GM12891 (cell line): ENCODE measurements at regions not wholly inside any gene's neighbourhood (a gene's known extent, or its start where the extent isn't known, plus 50 kb on each side); places are given as distances from the start of the nearest gene placed in this dataset.

ENCODE experiments used
- DNase-seq: peaks from one replicate; pipeline ENCODE4 v3.0.0; 2011; ENCODE audit warnings: low spot score; ENCODE audit not compliant: insufficient read length
- FAIRE-seq: peaks from 2 replicates; lab custom pipeline; 2011; peaks lifted over from hg19 to GRCh38; lab: Jason Lieb, UNC
- PAX5 ChIP-seq: IDR thresholded peaks from 2 replicates; pipeline ENCODE4 v1.6.1; 2011; ENCODE audit warnings: low read length, moderate library complexity, mild to moderate bottlenecking; ENCODE audit not compliant: insufficient read depth, severe bottlenecking
- POLR2A ChIP-seq: IDR thresholded peaks from 2 replicates; pipeline ENCODE4 v1.6.1; 2011; ENCODE audit warnings: low read depth, low read length, control low read depth
- POLR2AphosphoS5 ChIP-seq: IDR thresholded peaks from 2 replicates; pipeline ENCODE4 v1.6.1; 2011; ENCODE audit warnings: low read depth, low read length, control low read depth
- POU2F2 ChIP-seq: IDR thresholded peaks from 2 replicates; pipeline ENCODE4 v1.6.1; 2011; ENCODE audit warnings: low read depth, mild to moderate bottlenecking, control low read depth, low read length, moderate library complexity
- SPI1 ChIP-seq: IDR thresholded peaks from 2 replicates; pipeline ENCODE4 v1.6.1; 2011; ENCODE audit warnings: low read depth, low read length, control low read depth
- TAF1 ChIP-seq: IDR thresholded peaks from 2 replicates; pipeline ENCODE4 v1.6.1; 2011; ENCODE audit warnings: low read depth, low read length, control low read depth

DNA sequence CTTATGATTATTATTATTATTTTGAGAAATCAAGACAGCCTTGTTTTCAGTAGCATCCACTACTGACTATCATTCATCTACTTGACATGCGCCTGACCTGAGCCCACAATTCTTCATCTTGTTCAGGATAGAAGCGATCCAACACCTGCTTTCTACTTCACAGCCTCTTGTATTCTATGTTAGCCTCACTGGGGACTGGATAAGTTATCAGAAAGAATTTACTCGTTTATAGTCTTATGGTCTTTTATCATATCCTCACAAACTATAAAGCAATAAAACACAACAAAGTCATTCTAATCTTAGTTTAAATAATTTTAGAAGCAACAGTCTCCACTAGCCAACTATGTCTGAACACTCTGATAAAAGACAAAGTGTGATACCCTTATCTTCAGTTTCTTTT, 436.0 kb upstream of the ARGLU1 start:
- DNase-seq (no peak), FAIRE-seq (no peak)
- TF ChIP-seq PAX5 (no peak), POLR2AphosphoS5 (no peak), POLR2A (no peak)

DNA sequence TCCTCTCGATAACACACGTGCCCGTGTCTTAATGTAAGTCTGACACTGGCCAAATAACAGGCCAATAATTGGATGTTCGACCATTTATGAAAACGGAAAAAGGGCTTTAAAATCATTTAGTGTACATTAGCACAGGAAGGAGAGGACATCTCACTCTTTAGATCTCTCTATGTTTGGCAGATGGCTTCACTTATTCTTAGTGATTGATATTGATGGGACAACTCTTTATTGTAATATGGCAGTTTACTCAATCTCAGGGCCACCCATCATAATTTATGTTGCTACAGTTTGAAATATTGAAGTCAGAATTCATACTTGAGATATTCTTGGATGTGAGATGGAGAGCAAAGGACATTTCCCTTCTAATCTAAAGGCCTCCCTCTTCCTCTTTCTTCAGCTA, 430.7 kb upstream of the ARGLU1 start:
- no peak for FAIRE-seq
- no peak for DNase-seq
- TF ChIP-seq POLR2A (no peak), TAF1 (no peak), PAX5 (no peak), POU2F2 (no peak), POLR2AphosphoS5 (no peak), SPI1 (no peak)

DNA sequence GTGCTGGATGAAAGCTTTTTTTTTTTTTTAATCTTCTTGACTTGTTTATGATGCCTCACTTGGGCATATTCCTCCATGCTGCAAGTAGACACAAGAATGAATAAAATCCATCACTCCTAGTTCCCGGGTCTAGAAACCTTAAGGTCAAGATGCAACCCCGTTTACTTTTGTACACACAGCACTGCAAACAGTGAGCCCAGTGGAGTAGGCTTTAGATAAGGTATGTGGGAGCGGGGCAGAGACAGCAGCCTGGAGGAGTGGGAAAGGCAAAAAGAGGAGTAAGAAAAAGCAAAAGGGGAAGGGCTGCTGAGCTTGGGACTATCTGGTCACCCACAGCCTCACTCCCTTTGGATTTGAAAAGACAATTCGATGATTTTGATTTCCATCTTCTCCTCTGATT, 429.8 kb upstream of the ARGLU1 start:
- TF ChIP-seq SPI1, result no peak
- no peak for TF ChIP-seq PAX5
- no peak for TF ChIP-seq POLR2AphosphoS5
- no peak for TF ChIP-seq POU2F2
- TF ChIP-seq TAF1, result no peak
- no peak for TF ChIP-seq POLR2A
- no peak for FAIRE-seq
- no peak for DNase-seq

DNA sequence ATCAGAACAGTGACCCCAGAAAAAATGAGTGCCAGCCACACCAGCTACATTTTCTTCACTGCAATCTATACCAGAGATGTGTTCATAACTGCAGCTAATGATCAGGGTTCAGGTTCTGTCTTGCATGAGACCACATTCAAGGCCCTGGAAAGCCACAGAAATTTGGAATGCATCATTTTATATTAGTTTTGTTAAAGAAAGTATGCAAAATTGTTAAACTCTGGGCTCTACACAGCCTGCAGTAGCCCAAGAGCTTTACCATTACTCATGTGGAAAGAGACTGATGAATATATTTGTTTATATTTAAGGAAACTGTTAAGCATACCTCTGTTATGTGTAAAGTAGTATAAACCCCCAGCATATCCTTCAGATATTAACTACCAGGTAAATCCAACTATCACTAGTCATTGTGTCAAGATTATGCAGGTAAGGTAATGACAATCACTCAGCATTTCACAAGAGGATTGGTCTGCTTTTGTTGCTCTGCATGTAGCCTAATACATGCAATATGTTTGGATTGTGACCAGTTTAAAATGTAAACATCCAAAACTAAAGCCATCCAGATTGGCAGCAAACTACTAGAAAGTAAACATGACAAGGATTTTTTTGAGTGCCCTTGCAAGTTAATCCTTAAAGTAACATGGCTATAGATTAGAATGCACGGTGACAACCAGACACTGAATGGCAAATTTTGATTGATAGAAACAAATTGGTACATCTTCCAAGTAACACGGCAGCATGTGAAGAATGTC, 429.1 kb upstream of the ARGLU1 start:
- TF ChIP-seq SPI1, result no peak
- TF ChIP-seq PAX5, result no peak
- no peak for TF ChIP-seq POU2F2
- TF ChIP-seq TAF1, result no peak
- TF ChIP-seq POLR2A, result no peak
- TF ChIP-seq POLR2AphosphoS5, result no peak
- FAIRE-seq, result no peak
- no peak for DNase-seq

DNA sequence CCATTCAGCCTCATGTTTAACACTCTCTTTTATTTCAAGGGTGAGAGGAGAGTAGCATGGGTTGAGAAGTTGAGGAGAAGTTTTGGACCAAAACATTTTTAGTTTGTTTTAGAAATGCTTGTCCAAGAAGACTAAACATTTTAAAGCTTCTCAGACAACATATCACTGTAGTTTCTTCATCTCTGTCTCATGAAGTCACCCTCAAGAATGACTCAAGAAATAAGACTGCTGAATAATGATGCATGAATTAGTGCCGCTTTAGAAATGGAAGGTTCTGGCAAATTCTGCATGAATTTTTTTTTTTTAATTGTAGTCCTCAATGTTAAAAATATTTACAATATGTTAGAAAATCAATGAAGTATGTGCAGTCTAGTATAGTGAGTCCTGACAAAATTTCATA, 422.7 kb upstream of the ARGLU1 start:
- no peak for FAIRE-seq
- TF ChIP-seq SPI1, result no peak
- TF ChIP-seq POU2F2, result no peak
- TF ChIP-seq PAX5, result no peak
- TF ChIP-seq TAF1, result no peak
- TF ChIP-seq POLR2A, result no peak
- no peak for TF ChIP-seq POLR2AphosphoS5
- DNase-seq, result no peak

DNA sequence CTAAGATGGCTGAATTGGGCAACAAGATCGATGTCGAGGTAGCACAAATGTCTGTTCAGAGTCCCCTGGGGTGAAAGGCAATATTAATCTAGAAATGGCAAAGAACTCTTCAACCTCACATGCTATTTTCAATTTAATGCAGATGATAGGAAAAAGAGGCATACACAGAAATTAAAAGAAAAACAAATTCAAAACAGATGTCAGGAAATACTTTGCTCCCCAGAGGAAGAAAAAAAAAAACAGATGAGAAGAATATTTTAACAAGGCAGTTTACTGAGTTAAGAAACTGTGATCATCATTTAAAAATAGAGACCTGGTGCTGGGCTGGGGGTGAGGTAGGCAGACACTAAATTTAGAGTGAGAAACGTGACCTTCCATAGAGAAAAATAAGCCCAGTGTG, 421.9 kb upstream of the ARGLU1 start:
- DNase-seq (no peak), FAIRE-seq (no peak)
- TF ChIP-seq POLR2AphosphoS5 (no peak), POU2F2 (no peak), PAX5 (no peak), TAF1 (no peak), SPI1 (no peak), POLR2A (no peak)

DNA sequence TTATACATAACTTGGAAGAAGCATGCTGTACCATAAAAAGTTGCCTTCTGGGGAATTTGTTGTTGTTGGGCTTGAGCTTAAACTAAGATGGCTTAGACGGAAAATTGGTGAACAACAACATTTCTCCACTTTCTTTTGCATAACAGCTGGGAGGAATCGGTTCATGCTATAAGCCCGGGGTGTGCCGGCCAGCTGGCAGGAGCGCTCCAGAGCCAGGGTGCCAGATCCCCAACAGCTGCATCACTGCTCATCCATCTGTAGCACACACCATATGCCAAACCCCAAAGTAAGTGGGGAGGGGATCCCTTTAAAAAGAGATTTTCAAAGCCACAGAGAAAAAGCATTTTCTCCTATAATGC, 419.5 kb upstream of the ARGLU1 start:
- DNase-seq, result no peak
- no peak for FAIRE-seq
- TF ChIP-seq SPI1 (no peak), POLR2A (no peak), TAF1 (no peak), PAX5 (no peak), POU2F2 (no peak), POLR2AphosphoS5 (no peak)

DNA sequence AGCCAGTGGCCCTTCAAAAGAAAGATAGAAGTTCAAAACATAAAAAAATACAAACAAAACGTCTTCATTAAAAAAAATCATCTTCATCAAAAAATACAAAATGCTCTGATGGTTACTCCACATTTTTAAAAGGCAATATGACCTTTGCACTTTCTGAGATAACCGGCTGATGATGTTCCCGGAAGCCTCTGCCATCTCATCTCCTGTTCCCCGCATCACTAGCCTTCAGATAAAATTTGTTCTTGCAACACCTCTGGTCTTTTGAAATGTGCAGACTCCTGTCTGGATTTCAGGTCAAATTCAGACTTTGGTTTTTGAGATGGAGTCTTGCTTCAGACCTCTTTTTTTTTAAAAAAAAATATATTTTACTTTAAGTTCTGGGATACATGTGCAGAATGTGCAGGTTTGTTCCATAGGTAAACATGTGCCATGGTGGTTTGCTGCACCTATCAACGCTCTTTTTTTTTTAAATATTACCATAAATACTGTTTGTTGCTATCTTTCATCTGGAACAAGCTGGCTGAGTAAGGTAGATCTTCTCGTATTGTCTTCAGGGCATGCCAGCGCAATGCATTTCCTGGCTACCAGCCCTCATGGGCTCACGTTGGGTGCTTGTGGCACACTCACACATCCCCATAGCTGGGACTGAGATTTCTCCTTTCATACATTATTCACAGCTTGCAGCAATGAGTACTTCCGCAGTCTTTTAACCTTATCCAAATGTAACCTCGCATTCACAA, 418.9 kb upstream of the ARGLU1 start:
- no peak for DNase-seq
- no peak for FAIRE-seq
- TF ChIP-seq TAF1, result no peak
- TF ChIP-seq PAX5, result no peak
- no peak for TF ChIP-seq POLR2A
- TF ChIP-seq POLR2AphosphoS5, result no peak
- no peak for TF ChIP-seq POU2F2

DNA sequence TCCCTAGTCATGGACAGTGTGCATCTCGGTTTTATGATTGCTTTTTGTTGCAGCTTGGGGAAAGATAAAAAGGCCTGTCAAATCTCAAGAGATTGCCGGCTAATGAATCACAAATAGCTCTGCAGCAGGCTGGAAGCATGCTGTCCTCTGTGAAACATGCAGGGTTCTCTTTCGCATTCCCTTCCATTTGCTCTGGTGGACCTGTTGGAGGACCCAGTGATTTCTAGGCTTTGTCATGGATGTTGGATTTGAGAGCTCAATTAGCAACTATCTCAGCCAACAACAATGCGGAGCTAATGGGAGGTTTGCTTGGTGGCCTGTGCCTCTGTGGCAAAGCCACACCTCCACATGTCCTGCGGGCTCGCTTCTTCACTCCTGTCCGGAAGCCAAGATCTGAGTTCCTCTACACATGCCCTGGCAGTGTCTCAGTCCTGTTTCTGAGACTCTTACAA, 418.1 kb upstream of the ARGLU1 start:
- TF ChIP-seq SPI1, result no peak
- TF ChIP-seq TAF1, result no peak
- TF ChIP-seq POLR2AphosphoS5, result no peak
- DNase-seq, result no peak

DNA sequence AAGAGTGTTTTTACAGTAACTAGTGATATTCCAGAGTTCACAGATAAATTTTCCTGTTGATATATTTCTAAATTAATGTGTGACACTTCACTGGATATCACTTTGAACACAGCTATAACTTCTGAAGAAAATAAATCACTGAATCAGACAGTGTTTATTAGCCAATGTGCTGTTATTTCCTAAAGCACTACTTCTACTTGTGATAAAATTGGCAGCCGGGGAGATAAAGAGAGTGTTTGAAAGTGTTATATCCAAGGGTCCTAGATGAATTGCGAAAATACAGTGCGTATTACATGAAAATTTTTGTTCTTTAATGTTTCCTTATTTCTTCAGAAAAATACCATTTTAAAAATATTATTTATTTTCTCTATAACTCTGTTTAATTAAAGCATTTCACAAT, 417.5 kb upstream of the ARGLU1 start:
- DNase-seq (no peak), FAIRE-seq (no peak)

More for the DNA sequence above, 418.1 kb upstream of the ARGLU1 start:
- FAIRE-seq, result no peak

DNA sequence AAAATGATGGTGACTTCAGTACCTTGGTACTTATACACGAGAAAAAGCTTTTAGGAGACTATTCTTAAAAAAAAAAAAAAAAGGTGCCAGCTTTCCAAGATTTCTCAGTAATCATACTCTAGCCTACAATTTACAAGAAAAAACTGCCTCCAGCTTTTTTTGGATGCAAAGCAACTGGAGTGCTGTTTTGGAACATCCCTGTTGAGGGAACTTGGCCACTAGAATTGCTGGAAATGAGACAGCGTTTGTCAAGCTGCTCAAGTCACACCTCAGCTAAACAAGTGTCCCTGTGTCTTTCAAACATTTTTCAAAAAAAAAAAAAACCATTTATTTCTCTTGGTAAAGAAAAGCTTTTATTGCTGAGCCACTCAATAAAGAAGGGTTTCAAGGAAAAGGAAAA, 413.1 kb upstream of the ARGLU1 start:
- DNase-seq (no peak), FAIRE-seq (no peak)
- TF ChIP-seq SPI1, result no peak
- no peak for TF ChIP-seq PAX5
- TF ChIP-seq POU2F2, result no peak
- no peak for TF ChIP-seq POLR2A
- no peak for TF ChIP-seq POLR2AphosphoS5
- no peak for TF ChIP-seq TAF1

More for the DNA sequence above, 417.5 kb upstream of the ARGLU1 start:
- no peak for TF ChIP-seq PAX5
- no peak for TF ChIP-seq SPI1
- TF ChIP-seq TAF1, result no peak
- TF ChIP-seq POLR2A, result no peak
- no peak for TF ChIP-seq POU2F2
- TF ChIP-seq POLR2AphosphoS5, result no peak
